ENCODE measurements at regions not wholly inside any gene's neighbourhood (a gene's known extent, or its start where the extent isn't known, plus 50 kb on each side); places are given as distances from the start of the nearest gene placed in this dataset.
A peak's percentile ranks its signal among the peaks of the same experiment; 100 is the strongest.

GRCh38 chr14:42731480-42731879 lies 1124.8 kb downstream of the LRFN5 start:
- no peak for FAIRE-seq
- H3K4me3 ChIP-seq (replicated peaks in 1 of 3; ENCODE audit: insufficient read depth in 1 of 3, low read depth in 2 of 3, low read length in 3 of 3), result no peak overlapping the region
- no peak overlapping the region for H2AFZ ChIP-seq (ENCODE audit: low read length)
- ATAC-seq, result no peak
- ChIA-PET POLR2A (no interaction called here), CTCF (ENCODE audit: low intra/inter-chr PET ratio, low total read pairs) (no interaction called here)
- WGBS (ENCODE audit: low lambda C conversion rate), result 5% methylated on average over 2 of the region's 2 CpGs
- in situ Hi-C loops (cut with HindIII; ENCODE audit: extremely low pct_ligation_motif_present, low pct_unique_long_range_greater_than_20kb) (no loop called here), intact Hi-C loops (cut with micrococcal nuclease; ENCODE audit: unreplicated experiment) (no loop called here)
- no peaks in the 10 kb centered on the region for H4K20me1 ChIP-seq (ENCODE audit: insufficient read depth, low read length)
- H3K9me3 ChIP-seq (ENCODE audit: low read length), result peaks cover 92% of the 10 kb centered on the region
- no peak for DNase-seq (ENCODE audit: low spot score)
- H3K36me3 ChIP-seq (replicated peaks in 1 of 2; ENCODE audit: control insufficient read depth in 1 of 2, insufficient read depth in 2 of 2, low read length in 2 of 2), result no peaks in the 10 kb centered on the region
- H3K27me3 ChIP-seq (ENCODE audit: control insufficient read depth in 1 of 2, insufficient read depth in 2 of 2, low read length in 2 of 2), result no peaks in the 10 kb centered on the region
- no peak for TF ChIP-seq ISX (CRISPR knock-in tag; conservative IDR thresholded peaks at IDR 0.05)
- TF ChIP-seq MAFF (IDR thresholded peaks at IDR 0.05; ENCODE audit: low read depth, low read length), result peak; percentile 78
- no peak for TF ChIP-seq MBD4 (IDR thresholded peaks at IDR 0.05; ENCODE audit: borderline replicate concordance, low read length)
- TF ChIP-seq MAFK (conservative IDR thresholded peaks at IDR 0.05 in 1 of 2, IDR thresholded peaks at IDR 0.05 in 1 of 2; ENCODE audit: low read length in 2 of 2), result peak; percentile 77 to 86
- TF ChIP-seq ZNF777 (CRISPR knock-in tag; IDR thresholded peaks at IDR 0.05), result no peak
- no peak for TF ChIP-seq ZNF572 (CRISPR knock-in tag; IDR thresholded peaks at IDR 0.05)
- no peak for TF ChIP-seq CSRNP2 (CRISPR knock-in tag; conservative IDR thresholded peaks at IDR 0.05; ENCODE audit: low read depth)
- no peak for TF ChIP-seq ZNF235 (CRISPR knock-in tag; IDR thresholded peaks at IDR 0.05; ENCODE audit: borderline replicate concordance)
- TF ChIP-seq HNF4G (IDR thresholded peaks at IDR 0.05; ENCODE audit: borderline replicate concordance, low read depth, low read length), result no peak
- no peak for TF ChIP-seq HNF4G (CRISPR knock-in tag; IDR thresholded peaks at IDR 0.05; ENCODE audit: borderline replicate concordance, low read depth)
- H3K4me2 ChIP-seq (ENCODE audit: low read depth, low read length), result no peak overlapping the region
- H3K9ac ChIP-seq (ENCODE audit: insufficient read depth, low read depth, low read length), result no peak overlapping the region
- no peaks in the 10 kb centered on the region for H3K4me1 ChIP-seq (ENCODE audit: insufficient read depth, low read length)
- no TSS peak for BruUV-seq (replicated peaks)
- H3K27ac ChIP-seq (ENCODE audit: extremely low read length, insufficient read depth, low read length), result no peak overlapping the region
- no peaks in the 10 kb centered on the region for H3K79me2 ChIP-seq (ENCODE audit: insufficient read depth, low read length)
